GM04503 (cell line): ENCODE measurements at regions not wholly inside any gene's neighbourhood (a gene's known extent, or its start where the extent isn't known, plus 50 kb on each side); places are given as distances from the start of the nearest gene placed in this dataset.
A peak's percentile ranks its signal among the peaks of the same experiment; 100 is the strongest.
"Not testable (repeated sequence)": the region's sequence is repeated elsewhere in the genome, so short reads cannot be mapped to it uniquely, and the experiment has no call there.

Experiments used
- DNase-seq: peaks from one replicate; pipeline ENCODE4 v3.0.0-alpha.2; 2012; ENCODE audit warnings: low read depth

DNA sequence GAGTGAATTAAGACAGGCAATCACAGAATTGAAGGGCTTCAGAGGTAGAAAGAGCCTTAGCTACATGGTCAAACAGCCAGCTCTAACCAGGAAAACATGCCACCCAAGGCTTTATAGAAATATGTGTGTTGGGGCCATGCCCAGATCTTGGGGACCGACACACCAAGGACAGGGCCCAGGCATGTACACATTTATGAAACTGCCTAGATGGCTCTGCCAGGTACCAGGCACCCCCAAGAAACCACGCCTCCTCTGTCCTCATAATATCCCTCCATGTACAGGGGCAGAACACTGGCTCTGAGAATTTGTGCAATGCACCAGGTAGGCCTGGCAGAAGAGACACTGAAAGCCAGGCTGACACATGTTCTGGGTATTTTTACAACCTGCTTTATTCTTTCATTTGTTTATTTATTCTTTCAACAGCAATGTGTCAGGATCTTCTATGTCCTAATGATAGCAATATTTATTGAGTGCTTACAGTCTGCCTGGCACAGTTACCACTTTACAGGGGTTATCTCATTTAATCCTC, 137.9 kb upstream of the LSM14A start:
- DNase-seq, result no peak

DNA sequence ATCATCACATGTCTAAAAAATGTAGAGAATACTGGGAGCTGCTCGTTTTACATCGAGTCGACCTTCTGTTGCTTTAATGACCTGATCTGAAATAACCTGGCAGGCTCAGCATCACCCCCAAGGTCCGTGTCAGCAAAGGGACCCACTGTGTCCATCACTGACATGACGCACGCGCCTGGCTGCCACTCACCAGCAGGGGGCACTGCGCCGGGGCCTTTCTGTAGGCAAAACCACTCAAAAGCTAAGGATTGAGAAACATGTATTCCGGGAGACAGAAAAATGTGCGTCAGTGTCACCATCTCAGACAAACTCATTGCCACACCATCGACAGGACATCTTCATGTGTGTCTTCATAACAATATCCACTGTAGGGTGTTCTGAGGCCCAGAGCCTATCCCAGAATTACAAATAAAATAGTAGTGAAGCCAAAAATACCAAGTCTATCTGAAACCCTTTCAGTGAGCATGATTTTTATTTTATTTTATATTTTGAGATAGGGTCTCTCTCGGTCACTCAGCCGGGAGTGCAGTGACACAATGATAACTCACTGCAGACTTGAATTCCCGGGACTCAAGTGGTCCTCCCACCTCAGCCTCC, 130.3 kb upstream of the LSM14A start:
- peak; percentile 5 for DNase-seq

DNA sequence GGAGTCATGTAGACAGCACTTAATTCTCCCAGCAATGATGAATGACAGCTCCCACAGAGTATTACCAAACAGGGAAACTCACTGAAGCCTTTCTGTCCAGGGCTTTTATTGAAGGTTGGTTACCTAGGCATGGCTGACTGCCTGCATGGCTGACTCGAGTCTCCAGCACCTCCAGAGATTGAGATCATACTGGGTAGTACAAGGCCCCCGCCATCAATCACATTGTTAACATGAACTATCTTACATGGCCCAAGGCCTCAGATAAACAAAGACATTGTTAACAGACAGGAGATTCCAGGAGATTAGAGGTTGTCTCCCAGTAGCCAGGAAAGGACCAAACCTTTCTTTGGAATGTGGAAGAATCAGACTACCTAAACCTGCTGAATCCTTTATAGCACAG, 128.3 kb upstream of the LSM14A start:
- no peak for DNase-seq

DNA sequence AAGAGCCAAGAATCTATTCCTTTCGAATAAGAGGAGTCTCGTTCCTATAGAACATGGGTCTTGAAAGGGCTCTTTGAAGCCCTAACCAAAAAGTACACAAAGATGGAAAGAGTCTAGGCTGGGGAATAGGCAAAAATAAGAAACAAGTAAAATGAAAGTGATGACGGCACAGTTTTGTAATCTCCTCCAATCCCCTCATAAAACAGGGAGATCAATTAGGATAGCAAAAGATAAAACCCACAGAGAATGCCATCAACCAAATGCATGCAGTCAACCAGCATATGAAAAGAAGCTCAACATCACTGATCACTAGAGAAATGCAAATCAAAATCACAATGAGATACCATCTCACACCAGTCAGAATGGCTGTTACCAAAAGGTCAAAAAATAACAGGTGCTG, 122.4 kb upstream of the LSM14A start:
- no peak for DNase-seq

DNA sequence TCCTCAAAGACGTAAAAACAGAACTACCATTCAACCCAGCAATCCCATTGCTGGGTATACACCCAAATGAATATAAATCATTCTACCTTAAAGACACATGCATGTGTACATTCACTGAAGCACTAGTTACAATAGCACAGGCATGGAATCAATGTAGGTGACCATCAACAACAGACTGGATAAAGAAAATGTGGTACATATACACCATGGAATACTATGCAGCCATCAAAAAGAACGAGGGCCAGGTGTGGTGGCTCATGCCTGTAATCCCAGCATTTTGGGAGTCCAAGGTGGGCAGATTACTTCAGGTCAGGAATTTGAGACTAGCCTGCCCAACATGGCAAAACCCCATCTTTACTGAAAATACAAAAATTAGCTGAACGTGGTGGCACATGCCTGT, 121.9 kb upstream of the LSM14A start:
- DNase-seq, result not testable (repeated sequence)

DNA sequence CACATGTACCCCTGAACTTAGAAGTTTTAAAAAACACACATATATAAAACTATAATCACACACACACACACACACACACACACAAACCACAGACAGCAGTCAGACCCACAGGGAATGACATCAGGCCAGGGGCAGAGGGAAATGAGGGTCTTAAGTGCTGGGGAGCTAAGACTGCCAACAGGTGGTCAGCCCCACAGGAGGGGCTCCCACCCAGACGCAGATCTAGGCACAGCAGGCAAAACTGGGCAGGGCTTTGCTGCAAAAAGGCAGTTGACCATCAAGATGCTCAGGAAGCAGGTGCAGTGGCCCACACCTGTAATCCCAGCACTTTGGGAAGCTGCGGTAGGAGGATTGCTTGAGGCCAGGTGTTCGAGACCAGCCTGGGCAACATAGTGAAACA, 121.0 kb upstream of the LSM14A start:
- DNase-seq, result no peak

DNA sequence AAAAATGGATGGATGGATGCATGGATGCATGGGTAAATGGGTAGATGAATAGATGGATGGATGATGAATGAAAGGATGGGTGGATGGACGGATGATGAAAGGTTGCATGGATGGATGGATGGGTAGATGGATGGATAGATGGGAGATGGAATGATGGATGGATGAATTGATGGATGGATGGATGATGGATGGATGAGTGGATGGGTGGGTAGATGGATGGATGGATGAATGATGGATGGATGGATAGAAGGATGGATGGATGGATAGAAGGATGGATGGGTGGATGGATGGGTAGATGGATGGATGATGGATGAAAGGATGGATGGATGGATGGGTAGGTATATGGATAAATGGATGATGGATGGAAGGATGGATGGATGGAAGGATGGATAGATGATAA, 115.1 kb upstream of the LSM14A start:
- DNase-seq, result no peak

DNA sequence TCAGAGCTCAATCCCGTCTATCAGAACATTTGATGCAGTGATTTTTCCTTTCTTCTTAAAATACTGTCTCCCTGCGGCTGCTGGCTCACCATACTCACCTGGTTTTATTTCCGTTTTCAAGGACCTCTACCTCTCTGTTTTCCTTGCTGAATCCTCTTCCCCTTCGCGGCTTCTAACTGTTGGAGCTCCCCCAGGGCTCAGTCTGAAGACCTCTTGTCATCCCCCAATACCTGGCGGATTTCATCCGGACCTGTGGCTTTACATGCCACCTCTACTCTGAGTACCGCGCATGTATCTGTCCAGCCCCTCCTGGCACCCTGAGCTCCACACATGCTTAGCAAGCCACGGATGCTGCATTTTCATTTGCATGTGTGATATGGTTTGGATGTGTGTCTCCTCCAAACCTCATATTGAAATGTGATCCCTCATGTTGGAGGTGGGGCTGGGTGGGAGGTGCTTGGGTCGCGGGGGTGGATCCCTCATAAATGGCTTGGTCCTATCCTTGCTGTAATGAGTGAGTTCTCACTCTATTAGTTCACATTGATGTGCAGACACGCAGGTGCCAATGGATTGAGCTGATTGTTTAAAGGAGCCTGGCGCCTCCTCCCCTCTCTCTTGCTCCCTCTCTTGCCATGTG, 106.2 kb upstream of the LSM14A start:
- no peak for DNase-seq

DNA sequence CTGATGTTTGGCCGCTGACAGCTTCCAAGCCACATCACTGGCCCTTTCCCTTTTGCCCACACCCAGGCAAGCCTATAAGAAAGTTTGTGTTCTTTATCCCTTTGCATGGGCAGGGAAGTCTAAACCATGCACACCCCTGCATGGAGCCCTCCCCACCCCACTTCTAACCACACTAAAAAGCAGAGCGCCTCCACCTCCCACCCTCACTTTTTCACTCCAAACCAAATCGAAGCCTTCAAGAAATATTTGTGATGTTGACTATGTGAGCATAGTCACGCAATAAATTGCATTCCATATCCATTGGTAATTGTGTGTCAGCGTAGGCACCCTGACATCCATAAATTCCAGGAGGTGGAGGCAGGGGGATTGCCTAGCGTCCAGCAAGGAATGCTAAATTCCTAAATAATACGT, 104.4 kb upstream of the LSM14A start:
- DNase-seq, result no peak

DNA sequence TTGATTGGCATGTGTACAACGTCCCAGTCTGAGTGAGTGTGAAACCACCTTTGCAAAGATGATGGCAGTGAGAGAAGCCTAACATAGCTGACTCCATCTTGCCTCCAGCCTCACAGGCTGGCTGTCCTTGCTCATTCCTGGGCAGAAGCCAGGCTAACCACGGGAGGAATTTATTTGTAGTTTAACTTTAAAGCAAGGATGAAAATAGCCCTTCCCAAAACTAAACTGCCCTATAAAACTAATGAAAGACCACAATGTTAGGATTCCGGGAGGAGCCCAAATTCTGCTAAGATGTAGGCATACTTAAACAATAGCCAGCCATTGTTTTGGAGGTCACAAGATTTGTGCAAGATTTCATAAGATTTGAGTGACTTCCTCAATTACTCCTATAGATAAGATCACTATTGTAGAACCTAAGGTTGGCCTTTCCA, 96.6 kb upstream of the LSM14A start:
- DNase-seq, result no peak

DNA sequence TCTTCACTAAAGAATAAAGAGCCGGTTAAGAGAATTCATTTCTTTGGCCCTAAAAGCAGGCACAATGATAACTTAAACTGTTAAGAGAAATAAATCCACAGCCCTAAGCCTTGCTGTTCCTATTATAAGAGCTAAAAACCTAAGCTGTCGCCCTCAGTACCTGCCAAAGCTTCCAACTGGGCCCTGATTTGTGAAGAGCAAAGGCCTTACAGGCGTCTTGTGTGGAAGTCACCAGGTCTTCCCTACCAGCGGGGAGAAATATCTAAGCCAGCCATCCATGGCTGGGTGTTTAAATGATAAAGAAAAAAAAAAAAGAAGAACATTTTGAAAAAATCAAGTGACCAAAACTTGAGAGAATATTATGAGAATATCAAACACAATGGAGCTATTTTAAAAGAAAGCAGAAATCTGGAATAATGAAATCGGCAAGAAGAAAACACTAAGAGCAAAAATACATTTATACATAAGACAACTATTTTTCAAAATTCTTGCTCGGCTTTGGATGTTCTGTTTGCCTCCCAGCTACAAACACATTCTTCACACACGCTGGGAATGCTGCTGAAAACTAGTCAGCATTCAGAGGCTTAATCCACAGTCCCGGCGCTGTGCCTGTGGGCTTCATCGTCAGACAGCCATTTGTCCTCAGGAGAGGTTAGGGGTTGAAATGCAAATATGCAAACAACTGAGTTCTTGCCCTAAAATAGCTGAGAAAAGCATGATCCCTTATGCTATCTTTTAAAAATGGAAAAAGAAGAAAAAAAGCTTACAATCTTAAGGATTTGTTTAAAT, 89.8 kb upstream of the LSM14A start:
- peak; percentile 15 for DNase-seq

DNA sequence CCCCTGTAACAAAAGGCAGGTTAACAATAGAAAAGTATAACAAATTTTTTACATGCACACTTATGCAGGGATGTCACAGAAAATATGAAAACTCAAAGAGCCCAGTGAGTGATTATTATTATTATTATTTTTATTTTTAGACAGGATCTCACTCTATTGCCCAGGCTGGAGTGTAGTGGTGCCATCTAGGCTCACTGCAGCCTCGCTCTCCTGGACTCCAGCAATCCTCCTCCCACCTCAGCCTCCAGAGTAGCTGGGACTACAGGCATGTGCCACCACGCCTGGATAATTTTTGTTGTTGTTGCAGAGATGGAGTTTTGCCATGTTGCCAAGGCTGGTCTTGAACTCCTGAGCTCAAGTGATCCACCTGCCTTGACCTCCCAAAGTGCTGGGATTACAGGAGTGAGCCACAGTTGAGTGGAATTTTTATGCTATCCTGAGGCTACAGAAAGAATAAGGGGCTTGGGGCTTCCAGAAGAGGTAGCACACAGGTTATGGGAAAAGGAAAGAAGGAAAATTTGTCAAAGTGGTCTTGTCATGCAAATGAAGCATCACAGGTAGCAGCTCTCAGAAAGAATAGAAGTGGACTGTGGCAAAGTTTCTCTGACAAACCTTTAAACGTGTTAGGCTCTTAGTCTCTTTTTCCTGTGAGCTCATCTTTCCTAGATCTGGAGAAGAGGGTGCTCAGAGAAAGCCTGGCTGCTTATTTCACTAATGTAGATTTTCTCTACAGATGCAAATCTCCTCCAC, 87.7 kb upstream of the LSM14A start:
- DNase-seq, result no peak

DNA sequence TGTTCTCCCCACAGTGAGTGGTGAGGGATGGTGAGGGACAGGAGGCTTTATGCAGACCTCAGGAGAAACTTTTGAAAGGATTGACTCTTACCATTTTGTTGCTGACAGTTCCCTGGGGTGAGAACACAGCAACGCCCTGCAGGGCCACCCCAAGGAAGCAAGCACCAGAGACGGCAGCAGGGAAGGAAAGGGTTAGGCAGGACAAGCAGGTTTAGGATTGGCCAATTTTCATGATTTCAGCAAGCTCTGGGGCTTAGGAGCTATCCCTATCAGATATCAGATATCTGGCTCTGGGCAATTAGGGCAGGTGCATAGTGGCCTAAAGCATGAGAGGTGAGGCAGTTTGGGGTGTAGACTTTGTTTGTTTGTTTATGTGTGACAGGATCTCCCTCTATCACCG, 87.0 kb upstream of the LSM14A start:
- no peak for DNase-seq

DNA sequence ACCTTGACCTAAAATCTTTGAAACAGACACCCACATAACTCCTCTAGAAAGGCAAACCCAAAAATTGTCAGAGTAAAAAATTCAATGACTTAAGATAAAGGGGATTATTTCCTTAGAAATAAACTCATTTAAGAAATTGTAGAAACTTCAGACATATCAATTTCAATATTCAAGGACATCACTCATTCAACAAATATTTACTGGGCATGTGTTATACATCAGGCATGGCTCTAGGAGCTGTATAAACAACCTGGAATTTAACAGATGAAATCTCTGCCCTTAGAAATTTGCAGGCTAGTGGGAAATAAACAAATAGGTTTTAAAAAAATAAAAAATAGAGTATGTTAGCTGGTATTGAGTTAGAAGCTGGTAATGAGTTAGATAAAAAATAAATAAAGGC, 84.0 kb upstream of the LSM14A start:
- no peak for DNase-seq

DNA sequence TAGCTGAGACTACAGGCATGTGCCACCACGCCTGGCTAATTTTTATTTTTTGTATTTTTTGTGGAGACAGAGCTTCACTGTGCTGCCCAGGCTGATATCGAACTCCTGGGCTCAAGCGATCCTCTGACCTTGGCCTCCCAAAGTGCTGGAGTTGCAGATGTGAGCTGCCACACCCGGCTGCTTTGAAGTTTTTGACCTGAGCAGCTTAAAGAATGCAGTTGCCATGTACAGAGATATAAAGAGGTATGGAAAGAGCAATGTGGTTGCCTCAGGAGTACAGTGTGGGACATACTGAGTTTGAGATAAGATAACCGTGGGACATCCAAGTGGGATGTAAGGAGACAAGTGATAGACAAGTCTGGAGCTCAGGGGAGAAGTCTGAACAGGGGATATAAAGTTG, 82.7 kb upstream of the LSM14A start:
- no peak for DNase-seq

DNA sequence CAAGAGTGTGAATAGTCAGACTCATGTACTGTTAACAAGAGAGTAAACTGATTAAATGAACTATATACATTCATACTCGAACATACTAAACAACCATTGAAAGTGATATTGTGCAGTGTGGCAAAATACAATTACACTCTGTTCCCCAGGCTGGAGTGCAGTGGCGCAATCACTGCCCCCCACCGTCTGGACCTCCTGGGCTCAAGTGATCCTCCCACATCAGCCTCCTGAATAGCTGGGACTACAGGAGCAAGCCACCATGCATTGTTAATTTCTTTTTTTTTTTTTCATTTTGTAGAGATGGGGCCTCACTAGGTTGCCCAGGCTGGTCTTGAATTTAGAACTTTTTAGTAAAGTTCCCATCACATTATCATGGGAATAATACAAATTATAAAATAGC, 77.3 kb upstream of the LSM14A start:
- DNase-seq, result no peak

DNA sequence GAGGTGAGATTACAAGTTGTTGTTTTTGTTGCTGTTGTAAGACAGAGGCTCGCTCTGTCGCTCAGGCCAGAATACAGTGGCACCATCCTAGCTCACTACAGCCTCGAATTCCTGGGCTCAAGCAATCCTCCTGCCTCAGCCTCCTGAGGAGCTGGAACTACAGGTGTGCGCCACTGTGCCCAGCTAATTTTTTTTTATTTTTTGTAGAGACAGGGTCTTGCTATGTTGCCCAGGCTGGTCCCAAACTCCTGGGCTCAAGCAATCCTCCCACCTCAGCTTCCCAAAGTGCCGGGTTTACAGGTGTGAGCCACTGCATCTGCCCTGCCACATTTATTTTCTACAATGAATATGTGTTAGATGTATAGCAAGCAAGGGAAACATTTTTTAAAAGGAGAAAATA, 76.9 kb upstream of the LSM14A start:
- DNase-seq, result not testable (repeated sequence)

DNA sequence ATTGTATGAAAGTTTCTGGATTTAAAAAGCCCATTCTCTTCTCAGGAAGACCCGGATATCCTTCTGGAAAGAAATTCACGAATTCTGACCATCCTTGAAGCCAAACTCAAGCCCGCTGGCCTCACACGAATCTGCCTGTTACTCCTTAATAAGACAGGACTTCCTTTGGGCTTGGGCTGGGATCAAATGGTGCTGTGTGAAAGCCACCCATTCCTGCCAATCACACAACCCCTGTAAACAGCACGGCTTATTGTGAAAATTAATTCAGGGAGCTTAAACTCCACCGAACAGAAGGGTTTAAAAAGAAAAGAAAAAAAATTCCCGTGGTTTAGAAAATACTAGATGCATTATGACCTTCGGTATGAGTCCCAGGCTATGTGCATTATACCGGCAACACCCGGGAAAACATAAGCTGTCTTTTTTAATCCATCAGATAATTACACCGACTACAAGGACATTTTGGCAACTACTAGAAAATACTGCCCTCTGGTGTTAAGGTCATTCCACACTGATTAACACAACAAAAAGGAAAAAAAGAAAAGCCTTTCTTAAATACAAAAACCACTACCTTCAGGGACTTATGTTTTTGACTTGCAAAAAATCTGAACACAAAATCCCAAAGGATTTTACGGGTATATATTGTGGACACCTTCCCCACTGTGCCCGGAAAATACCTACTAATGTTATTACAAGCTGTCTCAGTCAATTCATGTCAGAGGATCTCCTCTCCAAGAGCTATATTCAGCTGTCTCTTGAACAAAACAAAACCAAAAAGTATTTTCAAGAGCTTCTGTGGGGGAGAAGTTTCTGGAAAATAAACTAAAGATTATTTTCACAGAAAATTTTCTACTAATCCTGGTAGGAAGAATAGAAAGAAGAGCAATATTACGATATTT, 76.0 kb upstream of the LSM14A start:
- no peak for DNase-seq

DNA sequence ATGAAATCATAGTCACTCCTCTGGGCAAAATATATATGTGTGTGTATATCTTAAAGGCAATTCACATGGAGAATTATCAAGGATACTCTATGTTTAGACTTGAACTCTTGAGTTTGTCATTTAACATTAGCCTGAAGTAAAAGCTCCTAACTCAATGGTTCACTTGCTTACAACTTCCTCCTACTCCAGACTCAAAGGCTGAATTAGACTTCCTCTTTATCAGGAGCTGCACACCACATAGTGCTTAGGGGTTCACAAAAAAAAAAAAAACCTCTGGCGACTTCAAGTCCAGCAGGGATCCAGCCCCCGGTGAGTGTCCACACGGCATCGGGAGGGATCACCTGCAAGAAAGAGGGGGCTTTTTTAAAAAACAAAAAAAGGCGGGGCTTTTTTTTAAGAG, 68.2 kb upstream of the LSM14A start:
- DNase-seq, result no peak

DNA sequence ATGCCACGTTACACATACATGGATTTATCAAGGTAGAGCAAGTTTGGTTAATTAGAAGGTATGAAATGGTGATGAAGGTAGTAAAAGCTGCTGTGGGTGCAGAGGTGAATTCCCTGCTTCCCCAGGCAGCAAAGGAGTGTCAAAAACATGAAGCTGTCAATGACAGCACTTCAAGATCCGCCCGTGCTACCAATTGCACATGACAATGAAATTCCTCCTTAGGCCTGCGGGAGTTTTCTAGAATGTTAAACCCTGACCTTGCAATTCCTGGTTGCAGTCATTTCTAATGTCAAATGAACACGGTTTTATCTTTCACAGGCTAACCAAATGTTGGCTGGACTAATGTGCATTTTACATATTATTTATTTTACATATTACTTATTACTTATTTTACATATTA, 67.7 kb upstream of the LSM14A start:
- DNase-seq, result no peak

DNA sequence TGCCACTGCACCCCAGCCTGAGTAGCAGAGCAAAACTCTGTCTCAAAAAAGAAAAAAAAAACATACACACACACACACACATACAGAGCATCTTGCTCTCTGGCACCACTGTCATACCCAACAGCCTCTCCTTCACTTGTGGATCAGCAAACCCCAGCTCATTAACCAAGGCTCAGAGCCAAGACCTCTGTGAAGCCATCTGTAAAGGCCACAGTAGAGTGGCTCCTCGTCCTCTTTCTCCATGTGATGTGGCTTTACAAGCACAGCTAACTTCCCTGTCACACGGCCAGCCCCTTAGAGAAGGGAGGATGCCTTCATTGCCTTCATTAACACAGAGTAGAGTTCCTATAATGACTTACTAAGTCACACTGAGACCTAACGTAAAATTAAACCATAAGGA, 62.7 kb upstream of the LSM14A start:
- DNase-seq, result no peak
